H9 (cell line): ENCODE measurements at regions not wholly inside any gene's neighbourhood (a gene's known extent, or its start where the extent isn't known, plus 50 kb on each side); places are given as distances from the start of the nearest gene placed in this dataset.

Source experiments
- DNase-seq: peaks from one replicate; pipeline ENCODE4 v3.0.0-alpha.2; 2017
- H2AFZ ChIP-seq: one replicate; pipeline ENCODE4 v1.6.1; 2013; ENCODE audit warnings: mild to moderate bottlenecking, low read length, control low read depth, moderate library complexity
- H2AK5ac ChIP-seq: 2 replicates; pipeline ENCODE4 v1.6.1; 2013; ENCODE audit warnings: low read length, control low read depth, mixed read lengths; ENCODE audit not compliant: insufficient read length
- H2BK120ac ChIP-seq: one replicate; pipeline ENCODE4 v1.6.1; 2013; ENCODE audit warnings: low read depth, mild to moderate bottlenecking, low read length, control low read depth, inconsistent platforms; ENCODE audit not compliant: poor library complexity, severe bottlenecking
- H2BK12ac ChIP-seq: 2 replicates; pipeline ENCODE4 v1.6.1; 2013; ENCODE audit warnings: low read length, control low read depth, mixed read lengths, low read depth; ENCODE audit not compliant: insufficient read length
- H2BK15ac ChIP-seq: 2 replicates; pipeline ENCODE4 v1.6.1; 2013; ENCODE audit warnings: low read depth, low read length, control low read depth
- H2BK20ac ChIP-seq: one replicate; pipeline ENCODE4 v1.6.1; 2013; ENCODE audit warnings: low read depth, mild to moderate bottlenecking, low read length, control low read depth, inconsistent platforms; ENCODE audit not compliant: poor library complexity, severe bottlenecking
- H2BK5ac ChIP-seq: 2 replicates; pipeline ENCODE4 v1.6.1; 2013; ENCODE audit warnings: low read length, control low read depth, mixed read lengths; ENCODE audit not compliant: insufficient read length
- H3K14ac ChIP-seq: 2 replicates; pipeline ENCODE4 v1.6.1; 2013; ENCODE audit warnings: low read length, control low read depth; ENCODE audit not compliant: insufficient read depth
- H3K18ac ChIP-seq: 2 replicates; pipeline ENCODE4 v1.6.1; 2013; ENCODE audit warnings: low read depth, mild to moderate bottlenecking, mixed read lengths, low read length, control low read depth; ENCODE audit not compliant: insufficient read length
- H3K23ac ChIP-seq: 2 replicates; pipeline ENCODE4 v1.6.1; 2013; ENCODE audit warnings: low read length, control low read depth, mixed read lengths, low read depth; ENCODE audit not compliant: insufficient read length
- H3K23me2 ChIP-seq: 2 replicates; pipeline ENCODE4 v1.6.1; 2013; ENCODE audit warnings: low read depth, mild to moderate bottlenecking, mixed read lengths, low read length, control low read depth; ENCODE audit not compliant: insufficient read length, poor library complexity, severe bottlenecking
- H3K27ac ChIP-seq: 2 replicates; pipeline ENCODE4 v1.5.1; 2013; ENCODE audit warnings: low read length, control low read depth, mixed read lengths, low read depth; ENCODE audit not compliant: insufficient read length
- H3K27me3 ChIP-seq: 2 replicates; pipeline ENCODE4 v1.6.1; 2013; ENCODE audit warnings: low read length, control low read depth, inconsistent platforms; ENCODE audit not compliant: insufficient read depth
- H3K4ac ChIP-seq: 2 replicates; pipeline ENCODE4 v1.6.1; 2013; ENCODE audit warnings: low read depth, mild to moderate bottlenecking, control low read depth, inconsistent platforms, low read length, moderate library complexity
- H3K4me1 ChIP-seq: 2 replicates; pipeline ENCODE4 v1.6.1; 2013; ENCODE audit warnings: low read length, control low read depth, inconsistent platforms; ENCODE audit not compliant: insufficient read depth
- H3K4me2 ChIP-seq: 2 replicates; pipeline ENCODE4 v1.6.1; 2013; ENCODE audit warnings: low read length, control low read depth, mixed read lengths; ENCODE audit not compliant: insufficient read length, insufficient read depth
- H3K56ac ChIP-seq: 2 replicates; pipeline ENCODE4 v1.6.1; 2013; ENCODE audit warnings: low read depth, mild to moderate bottlenecking, mixed read lengths, low read length, control low read depth; ENCODE audit not compliant: insufficient read length
- H3K79me1 ChIP-seq: 2 replicates; pipeline ENCODE4 v1.6.1; 2013; ENCODE audit warnings: low read depth, mild to moderate bottlenecking, moderate library complexity, low read length, control low read depth, inconsistent platforms; ENCODE audit not compliant: insufficient read depth, poor library complexity, severe bottlenecking
- H3K79me2 ChIP-seq: 2 replicates; pipeline ENCODE4 v1.6.1; 2013; ENCODE audit warnings: low read length, control low read depth, inconsistent platforms; ENCODE audit not compliant: insufficient read depth
- H3K9ac ChIP-seq: 2 replicates; pipeline ENCODE4 v1.6.1; 2013; ENCODE audit warnings: low read length, control low read depth, mixed read lengths; ENCODE audit not compliant: insufficient read length; ENCODE audit errors: extremely low read depth
- H3K9me3 ChIP-seq: one replicate; pipeline ENCODE4 v1.6.1; 2013; ENCODE audit warnings: low read depth, low read length, inconsistent platforms; ENCODE audit not compliant: control insufficient read depth
- H3T11ph ChIP-seq: one replicate; pipeline ENCODE4 v1.6.1; 2013; ENCODE audit warnings: mild to moderate bottlenecking, low read length, control low read depth, inconsistent platforms
- H4K20me1 ChIP-seq: one replicate; pipeline ENCODE4 v1.6.1; 2013; ENCODE audit not compliant: control insufficient read depth, insufficient read length, insufficient read depth
- H4K5ac ChIP-seq: 2 replicates; pipeline ENCODE4 v1.6.1; 2013; ENCODE audit warnings: low read depth, mild to moderate bottlenecking, mixed read lengths, low read length, control low read depth; ENCODE audit not compliant: insufficient read length
- H4K8ac ChIP-seq: replicated peaks from 2 replicates; pipeline ENCODE4 v1.6.1; 2013; ENCODE audit warnings: low read length, control low read depth, mixed read lengths, low read depth; ENCODE audit not compliant: insufficient read length
- H4K91ac ChIP-seq: 2 replicates; pipeline ENCODE4 v1.6.1; 2013; ENCODE audit warnings: low read depth, mild to moderate bottlenecking, moderate library complexity, mixed read lengths, low read length, control low read depth; ENCODE audit not compliant: insufficient read length
- H3K27ac Mint-ChIP-seq, 3 experiments: 2 replicates in 2 of 3; 3 replicates in 1 of 3; pipeline ENCODE4 v1.8.0; 2020 to 2021; ENCODE audit warnings: mixed read lengths in 3 of 3, mild to moderate bottlenecking in 1 of 3, moderate library complexity in 1 of 3
- H3K27me3 Mint-ChIP-seq: 2 replicates; pipeline ENCODE4 v1.8.0; 2021; ENCODE audit warnings: low read depth, mild to moderate bottlenecking, moderate library complexity, mixed read lengths
- H3K36me3 Mint-ChIP-seq, 3 experiments: 2 replicates in 2 of 3; 3 replicates in 1 of 3; pipeline ENCODE4 v1.8.0; 2020 to 2021; ENCODE audit warnings: low read depth in 3 of 3, mixed read lengths in 3 of 3; ENCODE audit not compliant: insufficient read depth in 1 of 3
- H3K4me1 Mint-ChIP-seq, 2 experiments: 2 replicates each; pipeline ENCODE4 v1.8.0; 2020; ENCODE audit warnings: mixed read lengths in 2 of 2
- H3K4me3 Mint-ChIP-seq, 2 experiments: 2 replicates in 1 of 2; 3 replicates in 1 of 2; pipeline ENCODE4 v1.8.0; 2020 to 2021; ENCODE audit warnings: mild to moderate bottlenecking in 2 of 2, mixed read lengths in 2 of 2, moderate library complexity in 1 of 2
- H3K9me3 Mint-ChIP-seq, 2 experiments: 2 replicates in 1 of 2; 3 replicates in 1 of 2; pipeline ENCODE4 v1.8.0; 2020; ENCODE audit warnings: mild to moderate bottlenecking in 2 of 2, mixed read lengths in 2 of 2, moderate library complexity in 1 of 2
- CTCF ChIP-seq: fragments of 200-600 bp; sonication (generic); conservative IDR thresholded peaks from 3 replicates; pipeline ENCODE4 v1.8.0; 2021; ENCODE audit warnings: antibody characterized with exemption, mild to moderate bottlenecking
- whole genome bisulfite sequencing: extraction: QIAGEN DNeasy Blood & Tissue Kit; methylation state at CpG from one replicate; pipeline ENCODE4 v1.1.7; 2013; ENCODE audit warnings: missing lambda C conversion rate, low lambda C conversion rate, mixed read lengths; ENCODE audit not compliant: insufficient read length; ENCODE audit errors: extremely low coverage; 5-methylcytosine and 5-hydroxymethylcytosine counted together

- no peak overlapping the region for H4K5ac ChIP-seq
- DNase-seq: no peak
- H3T11ph ChIP-seq: no peak overlapping the region
- H3K79me2 ChIP-seq: no peaks in the 10 kb centered on the region
- Mint-ChIP-seq H3K36me3 (no peaks in the 10 kb centered on the region), H3K9me3 (no peaks in the 10 kb centered on the region), H3K4me1 (peaks cover 2 to 4% of the 10 kb centered on the region in 2 experiments; a peak in 3 of 4 replicates), H3K27me3 (no peaks in the 10 kb centered on the region), H3K27ac (no peak overlapping the region), H3K4me3 (no peak overlapping the region)
- no peak overlapping the region for H2BK120ac ChIP-seq
- no peak overlapping the region for H2BK15ac ChIP-seq
- no peak overlapping the region for H2BK12ac ChIP-seq
- H2AK5ac ChIP-seq: no peak overlapping the region
- no peaks in the 10 kb centered on the region for H3K9me3 ChIP-seq
- no peak overlapping the region for H3K23ac ChIP-seq
- no peaks in the 10 kb centered on the region for H3K79me1 ChIP-seq
- no peaks in the 10 kb centered on the region for H3K23me2 ChIP-seq
- H3K27ac ChIP-seq: no peak overlapping the region
- H4K20me1 ChIP-seq: no peaks in the 10 kb centered on the region
- no peak overlapping the region for H4K91ac ChIP-seq
- no peak overlapping the region for H3K18ac ChIP-seq
- no peak overlapping the region for H3K56ac ChIP-seq
- H2BK20ac ChIP-seq: no peak overlapping the region
- no peaks in the 10 kb centered on the region for H3K27me3 ChIP-seq
- H3K4me1 ChIP-seq: peaks cover 2% of the 10 kb centered on the region; the same call in 1 of the 2 replicates
- no peak overlapping the region for H2AFZ ChIP-seq
- H3K9ac ChIP-seq: no peak overlapping the region
- no peak for TF ChIP-seq CTCF
- no peak overlapping the region for H2BK5ac ChIP-seq
- no CpG with 5 or more reads among the region's 2 CpGs for WGBS
- no peak overlapping the region for H3K4ac ChIP-seq
- H3K14ac ChIP-seq: no peak overlapping the region
- no peak overlapping the region for H4K8ac ChIP-seq
- H3K4me2 ChIP-seq: no peak overlapping the region
Observed at GRCh38 chr6:6406715-6407070, 86.2 kb upstream of the F13A1 start.
